GM12892 (cell line): ENCODE measurements at regions not wholly inside any gene's neighbourhood (a gene's known extent, or its start where the extent isn't known, plus 50 kb on each side); places are given as distances from the start of the nearest gene placed in this dataset.

Source experiments
- DNase-seq: peaks from one replicate; pipeline ENCODE4 v3.0.0; 2011; ENCODE audit not compliant: insufficient read length
- FAIRE-seq: peaks from 2 replicates; lab custom pipeline; 2011; peaks lifted over from hg19 to GRCh38; lab: Jason Lieb, UNC
- POLR2A ChIP-seq: IDR thresholded peaks from 2 replicates; pipeline ENCODE4 v1.6.1; 2011; ENCODE audit warnings: low read depth, low read length, control low read depth
- POLR2AphosphoS5 ChIP-seq: IDR thresholded peaks from 2 replicates; pipeline ENCODE4 v1.6.1; 2011; ENCODE audit warnings: low read depth, low read length, control low read depth
- TAF1 ChIP-seq: IDR thresholded peaks from 2 replicates; pipeline ENCODE4 v1.6.1; 2011; ENCODE audit warnings: low read depth, mild to moderate bottlenecking, control low read depth, low read length, borderline replicate concordance

DNA sequence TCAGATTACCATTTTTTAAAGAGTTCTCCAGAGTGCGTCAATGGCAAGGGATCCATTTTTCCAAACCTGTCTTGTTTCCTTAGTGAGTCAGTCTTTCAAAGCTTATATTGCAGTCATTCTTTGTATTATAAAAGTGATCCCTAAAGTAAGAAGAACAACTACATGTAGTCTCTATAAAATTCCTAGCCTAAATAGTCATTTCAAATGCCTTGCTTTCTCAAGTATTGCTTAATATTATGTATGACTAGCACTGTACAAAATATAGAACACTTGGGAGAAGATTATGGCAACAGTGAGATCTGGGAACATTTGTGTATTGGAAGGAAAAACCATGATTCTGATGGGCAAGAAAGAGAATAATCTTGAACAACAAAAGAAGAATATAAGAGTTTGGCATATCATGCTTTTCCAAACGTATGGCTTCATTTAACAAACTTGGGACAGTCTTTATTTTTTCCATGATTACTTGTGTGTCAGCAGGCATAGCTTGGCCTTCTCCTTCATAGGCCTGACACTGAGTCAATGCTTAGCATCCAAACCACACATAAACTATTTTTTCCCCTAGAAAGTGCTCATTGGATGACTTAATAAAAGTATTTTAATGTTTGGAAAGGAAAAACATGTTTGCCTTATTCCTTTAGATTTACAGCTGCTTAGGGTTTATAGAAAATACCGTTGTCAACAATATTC lies 547.4 kb downstream of the LTN1 start:
- DNase-seq (no peak), FAIRE-seq (no peak)
- TF ChIP-seq POLR2AphosphoS5: no peak
- no peak for TF ChIP-seq POLR2A

DNA sequence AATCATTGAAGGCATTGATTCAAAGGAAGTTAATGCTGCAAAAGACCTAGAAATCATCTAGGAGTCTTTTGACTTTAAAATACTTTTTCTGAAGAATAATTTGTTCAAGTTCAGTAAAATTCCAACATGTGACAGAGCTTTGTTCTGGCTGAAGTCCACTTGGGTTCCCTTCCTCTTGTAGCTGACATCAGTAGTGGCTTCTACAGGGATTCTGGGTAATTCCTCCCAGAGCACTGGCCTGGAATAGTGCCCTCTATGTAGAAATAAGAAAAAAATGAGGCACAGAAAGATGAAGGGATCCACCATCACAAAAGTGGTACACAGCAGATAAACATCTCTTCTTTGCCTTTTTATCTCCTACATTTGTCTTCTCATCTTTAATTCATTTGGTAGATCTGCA lies 548.1 kb downstream of the LTN1 start:
- DNase-seq (no peak), FAIRE-seq (no peak)
- no peak for TF ChIP-seq POLR2AphosphoS5
- no peak for TF ChIP-seq POLR2A
- TF ChIP-seq TAF1: no peak

DNA sequence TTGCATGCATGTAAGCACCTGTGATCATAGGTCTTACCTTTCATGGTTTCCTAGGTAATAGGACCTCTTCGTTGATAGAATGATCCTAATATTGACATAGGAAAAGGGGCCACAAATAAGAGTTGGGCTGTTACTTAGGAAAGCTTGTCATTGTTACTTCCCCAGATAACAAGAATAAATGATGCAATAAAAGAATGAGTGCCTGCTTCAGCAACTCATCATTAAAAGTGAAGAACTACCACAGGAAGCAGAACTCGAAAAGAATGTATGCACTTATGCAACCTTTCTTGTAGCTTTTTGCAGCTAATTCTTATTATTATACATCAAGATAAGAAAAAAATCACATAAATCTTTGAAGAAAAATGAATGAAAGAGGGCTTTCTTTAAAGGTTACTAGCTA lies 548.6 kb downstream of the LTN1 start:
- no peak for FAIRE-seq
- no peak for DNase-seq
- no peak for TF ChIP-seq POLR2AphosphoS5

DNA sequence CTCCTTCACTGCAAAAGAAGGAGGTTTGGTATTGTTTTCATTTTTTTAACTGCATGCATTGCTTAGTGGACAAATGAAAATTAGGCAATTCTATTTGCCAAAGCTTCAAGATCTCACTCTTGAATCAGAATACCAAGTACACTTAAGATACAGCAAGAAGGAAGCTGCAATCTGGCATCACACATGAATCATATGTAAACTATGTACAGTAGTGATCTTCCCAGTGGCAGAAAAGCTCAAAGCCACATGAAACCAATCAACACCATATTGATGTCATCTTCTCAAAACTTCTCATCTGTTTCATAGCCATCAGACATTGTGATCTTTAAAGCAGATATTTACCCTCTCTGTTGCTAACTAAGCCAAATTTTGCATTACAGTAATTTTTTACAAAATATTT lies 550.1 kb downstream of the LTN1 start:
- TF ChIP-seq TAF1 (no peak), POLR2AphosphoS5 (no peak), POLR2A (no peak)
- DNase-seq (no peak), FAIRE-seq (no peak)

DNA sequence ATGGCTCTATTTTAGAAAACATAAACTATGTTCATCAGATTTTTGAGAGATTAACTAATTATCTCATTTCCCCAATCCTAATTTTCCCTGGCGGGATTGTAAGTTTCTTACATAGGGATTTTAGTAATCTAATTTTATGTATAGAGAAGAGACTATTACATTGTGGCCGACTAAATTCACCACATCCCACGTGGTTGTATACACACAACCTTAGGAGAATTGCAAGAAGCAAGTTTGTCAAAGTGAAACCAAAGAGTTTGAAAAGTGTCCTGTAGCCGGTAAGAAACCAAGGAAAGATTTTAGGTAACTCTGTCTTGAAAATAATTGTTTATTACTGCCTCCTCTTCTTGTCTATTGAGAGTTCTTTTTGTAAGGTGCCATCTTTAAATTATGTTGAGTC lies 550.6 kb downstream of the LTN1 start:
- TF ChIP-seq POLR2AphosphoS5 (no peak), POLR2A (no peak), TAF1 (no peak)
- DNase-seq (no peak), FAIRE-seq (no peak)

DNA sequence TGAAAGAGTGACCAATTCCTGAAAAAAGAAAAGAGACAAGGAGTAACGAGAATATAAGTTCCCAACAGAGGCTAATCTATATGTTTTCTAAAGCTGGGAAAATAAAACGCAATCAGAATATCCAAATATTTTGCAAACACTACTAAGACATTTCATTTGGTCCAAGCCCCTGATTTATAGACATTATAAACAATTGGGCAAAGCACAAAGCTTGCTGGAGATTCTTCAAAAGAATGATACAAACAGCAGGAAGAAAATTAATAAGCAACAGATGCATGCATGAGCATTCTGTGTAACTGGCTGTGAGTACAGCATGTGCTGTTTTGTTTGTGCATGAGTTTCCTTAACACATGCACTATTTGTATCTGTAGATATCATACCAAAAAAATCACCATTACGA lies 552.9 kb downstream of the LTN1 start:
- no peak for DNase-seq
- no peak for FAIRE-seq
- TF ChIP-seq TAF1 (no peak), POLR2A (no peak), POLR2AphosphoS5 (no peak)

DNA sequence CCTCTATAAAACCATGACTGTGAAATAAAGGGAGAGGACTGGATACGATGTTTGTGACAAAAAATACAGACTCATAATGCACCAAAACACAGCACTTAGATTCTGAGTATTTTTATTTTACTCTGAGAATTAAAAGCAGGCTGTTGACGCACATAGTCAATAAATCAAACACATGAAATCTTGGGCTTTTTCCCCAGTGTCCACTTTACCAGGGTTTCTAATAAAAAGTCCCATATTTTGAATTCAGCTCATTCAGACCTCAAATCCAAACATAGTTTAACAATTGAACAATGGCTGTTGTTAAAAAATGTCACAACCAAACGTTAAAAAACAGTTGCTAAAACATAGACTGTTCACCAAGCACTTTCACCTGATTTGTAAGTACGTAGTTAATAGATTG lies 553.4 kb downstream of the LTN1 start:
- DNase-seq (no peak), FAIRE-seq (no peak)
- TF ChIP-seq POLR2A (no peak), POLR2AphosphoS5 (no peak), TAF1 (no peak)

DNA sequence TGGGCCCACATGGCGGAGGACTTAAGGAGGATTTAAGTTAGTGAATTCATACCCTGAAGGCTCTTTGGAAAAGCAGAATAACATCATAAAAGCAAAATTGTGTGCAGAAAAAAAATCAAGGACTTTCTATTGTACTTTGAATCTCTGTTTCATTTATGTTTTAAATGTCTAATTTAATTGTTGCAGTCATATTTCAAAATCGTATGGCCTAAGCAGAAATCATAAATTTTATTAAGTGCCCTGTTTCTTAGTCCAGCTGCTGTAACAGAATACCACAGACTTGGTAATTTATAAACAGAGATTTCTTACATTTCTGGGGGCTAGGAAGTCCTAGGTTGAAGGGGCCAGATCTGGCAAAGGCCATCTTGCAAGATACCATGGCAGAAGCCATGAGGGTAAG lies 555.6 kb downstream of the LTN1 start:
- TF ChIP-seq TAF1 (no peak), POLR2A (no peak)
- no peak for DNase-seq
- no peak for FAIRE-seq

DNA sequence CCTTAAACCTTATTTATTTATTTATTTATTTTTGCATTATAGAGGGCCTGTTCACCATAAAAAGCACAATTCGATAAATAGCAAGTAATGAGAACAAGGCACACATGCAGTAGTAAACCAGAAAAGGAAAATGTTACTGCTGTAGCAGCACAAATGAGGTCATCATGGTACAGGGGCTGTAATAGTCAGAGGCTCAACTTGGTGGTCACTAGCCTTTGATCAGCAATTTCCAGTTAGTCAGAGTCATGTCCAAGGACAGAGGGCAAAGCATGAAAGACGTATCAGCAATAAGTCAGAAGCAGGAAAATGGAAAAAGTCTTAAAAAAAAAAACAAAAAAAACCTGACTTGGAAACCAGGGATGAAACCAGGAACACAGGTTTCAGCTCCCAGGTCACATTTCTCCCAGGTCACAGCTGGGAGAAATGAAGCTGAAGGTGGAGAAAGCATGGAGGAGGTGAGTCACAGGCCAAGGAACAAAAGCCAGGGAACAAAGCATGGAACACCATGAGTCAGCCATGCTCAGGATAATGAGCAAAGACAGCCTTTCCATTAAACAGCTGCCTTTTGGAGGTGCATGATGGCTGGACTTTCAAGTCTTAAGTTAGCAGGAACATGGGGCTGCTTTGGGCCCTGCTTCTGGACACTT lies 556.3 kb downstream of the LTN1 start:
- DNase-seq (no peak), FAIRE-seq (no peak)
- TF ChIP-seq POLR2AphosphoS5: no peak

DNA sequence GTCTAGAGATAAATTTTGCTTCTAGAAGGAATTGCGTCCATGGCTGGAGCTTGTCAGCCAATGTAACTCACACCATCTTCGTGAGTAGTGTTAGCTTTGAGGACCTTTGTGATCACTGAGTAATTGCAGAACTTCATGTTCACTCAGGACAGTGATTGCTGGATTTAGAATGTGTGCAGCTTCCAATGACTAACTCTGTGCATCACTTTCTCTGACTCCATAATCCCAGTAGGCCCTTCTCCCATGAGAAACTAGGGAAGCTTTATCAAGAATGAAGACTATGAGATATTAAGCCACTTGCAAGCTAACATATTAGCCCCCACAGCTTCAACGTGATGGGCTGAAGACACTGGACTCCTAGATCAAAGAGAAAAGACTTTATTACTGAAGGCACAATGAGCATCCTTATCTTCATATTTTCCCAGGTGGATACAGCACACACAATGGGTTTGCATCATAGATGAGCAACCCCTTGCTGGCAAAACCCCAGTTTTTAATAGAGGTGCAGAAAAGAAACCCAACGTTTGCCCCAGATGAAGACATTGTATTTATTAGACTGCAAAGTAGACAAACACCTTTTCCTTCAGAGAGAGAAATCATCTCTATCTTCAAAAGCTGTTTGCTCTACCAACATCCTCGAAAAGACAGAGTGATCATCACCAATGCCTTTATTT lies 561.0 kb downstream of the LTN1 start:
- TF ChIP-seq POLR2A (no peak), TAF1 (no peak), POLR2AphosphoS5 (no peak)
- DNase-seq: no peak
- FAIRE-seq: no peak

DNA sequence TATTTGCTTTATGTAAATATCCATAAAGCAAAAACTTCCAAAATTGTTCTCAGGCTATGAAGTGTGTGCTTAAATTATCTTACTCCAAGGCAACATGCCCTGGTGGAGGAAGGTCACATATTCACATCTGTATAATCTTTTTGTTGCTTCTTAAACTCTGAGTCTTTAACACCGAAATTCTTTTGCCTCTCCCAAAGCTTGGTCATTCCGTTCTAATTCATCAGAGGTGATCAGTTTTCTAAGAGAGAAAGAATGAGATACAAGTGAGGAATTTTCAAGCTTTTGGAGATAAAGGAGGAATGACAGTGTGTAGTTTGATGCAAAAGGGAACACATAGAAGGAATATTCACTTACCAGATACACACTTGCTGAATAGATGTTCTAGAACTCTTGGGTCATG lies 561.7 kb downstream of the LTN1 start:
- no peak for DNase-seq
- TF ChIP-seq TAF1 (no peak), POLR2AphosphoS5 (no peak), POLR2A (no peak)
- no peak for FAIRE-seq

DNA sequence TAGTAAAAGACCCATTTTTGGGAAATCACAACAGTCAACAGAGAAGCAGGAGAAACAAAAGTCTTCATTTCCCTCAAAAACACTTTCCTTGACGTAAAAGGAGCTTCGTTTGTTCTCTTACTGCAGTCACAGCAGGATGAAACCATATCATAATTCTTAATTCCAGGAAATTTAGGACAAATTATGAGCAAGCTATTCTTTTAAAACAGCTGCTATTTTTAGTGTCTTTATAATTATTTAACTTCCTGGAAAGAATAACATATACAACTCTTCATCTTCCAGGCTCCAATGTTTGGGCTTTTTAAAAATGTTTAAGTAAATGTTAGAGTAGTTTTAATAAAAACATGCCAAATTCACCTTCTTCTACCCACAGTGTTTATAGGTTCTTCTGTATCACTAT lies 563.5 kb downstream of the LTN1 start:
- no peak for TF ChIP-seq POLR2A
- TF ChIP-seq POLR2AphosphoS5: no peak
- no peak for TF ChIP-seq TAF1
- DNase-seq (no peak), FAIRE-seq (no peak)
